ENCODE measurements at regions not wholly inside any gene's neighbourhood (a gene's known extent, or its start where the extent isn't known, plus 50 kb on each side); places are given as distances from the start of the nearest gene placed in this dataset.

DNA sequence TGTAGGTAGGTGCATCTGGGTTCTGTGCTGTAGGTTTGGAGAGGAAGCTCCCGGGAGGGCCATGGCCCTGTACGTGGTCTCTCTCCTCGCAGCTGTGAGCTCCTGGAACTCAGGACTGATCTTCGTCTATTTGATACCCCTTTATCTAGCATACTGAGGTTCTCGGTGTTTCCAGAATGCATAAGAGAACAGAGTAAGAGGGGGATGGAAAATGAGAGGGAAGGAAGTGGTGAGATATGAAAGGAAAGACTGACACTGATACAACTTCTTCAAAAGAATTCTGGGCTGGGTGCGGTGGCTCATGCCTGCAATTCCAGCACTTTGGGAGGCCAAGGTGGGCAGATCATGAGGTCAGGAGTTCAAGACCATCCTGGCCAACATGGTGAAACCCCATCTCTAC is 90.7 kb downstream of the CHRD start:
- TF ChIP-seq, protein P1, sequence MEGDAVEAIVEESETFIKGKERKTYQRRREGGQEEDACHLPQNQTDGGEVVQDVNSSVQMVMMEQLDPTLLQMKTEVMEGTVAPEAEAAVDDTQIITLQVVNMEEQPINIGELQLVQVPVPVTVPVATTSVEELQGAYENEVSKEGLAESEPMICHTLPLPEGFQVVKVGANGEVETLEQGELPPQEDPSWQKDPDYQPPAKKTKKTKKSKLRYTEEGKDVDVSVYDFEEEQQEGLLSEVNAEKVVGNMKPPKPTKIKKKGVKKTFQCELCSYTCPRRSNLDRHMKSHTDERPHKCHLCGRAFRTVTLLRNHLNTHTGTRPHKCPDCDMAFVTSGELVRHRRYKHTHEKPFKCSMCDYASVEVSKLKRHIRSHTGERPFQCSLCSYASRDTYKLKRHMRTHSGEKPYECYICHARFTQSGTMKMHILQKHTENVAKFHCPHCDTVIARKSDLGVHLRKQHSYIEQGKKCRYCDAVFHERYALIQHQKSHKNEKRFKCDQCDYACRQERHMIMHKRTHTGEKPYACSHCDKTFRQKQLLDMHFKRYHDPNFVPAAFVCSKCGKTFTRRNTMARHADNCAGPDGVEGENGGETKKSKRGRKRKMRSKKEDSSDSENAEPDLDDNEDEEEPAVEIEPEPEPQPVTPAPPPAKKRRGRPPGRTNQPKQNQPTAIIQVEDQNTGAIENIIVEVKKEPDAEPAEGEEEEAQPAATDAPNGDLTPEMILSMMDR (IDR thresholded peaks at IDR 0.05; ENCODE audit: low read depth, low read length) = no peak
- no peaks in the 10 kb centered on the region for H3K27me3 ChIP-seq (ENCODE audit: insufficient read depth, low read depth, severe bottlenecking)

DNA sequence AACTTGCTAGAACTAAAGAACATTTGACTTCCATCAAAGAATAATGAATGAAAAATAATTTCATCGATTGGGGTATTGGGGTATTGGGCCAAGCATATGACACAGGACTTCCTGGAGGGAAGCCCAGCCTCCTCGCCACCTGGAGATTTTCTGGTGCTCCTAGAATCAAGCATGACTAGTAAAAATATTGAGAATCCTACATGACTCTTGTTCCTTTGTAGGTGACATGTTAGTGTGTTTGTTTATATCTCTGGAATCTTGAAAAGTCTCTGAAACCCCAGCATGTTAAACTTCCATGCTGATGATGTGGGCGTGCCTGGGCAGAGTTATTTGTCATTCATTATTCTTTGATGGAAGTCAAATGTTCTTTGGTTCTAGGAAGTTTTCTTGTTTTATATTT is 90.1 kb upstream of the EPHB3 start:
- Histone ChIP-seq H3K36me3 (no peaks in the 10 kb centered on the region), H3K27ac (no peak overlapping the region), H3K9me3 (ENCODE audit: severe bottlenecking) (no peaks in the 10 kb centered on the region), H3K4me3 (ENCODE audit: low read depth, low read length) (no peak overlapping the region), H3K27me3 (ENCODE audit: insufficient read depth, low read depth, severe bottlenecking) (no peaks in the 10 kb centered on the region)
- no peak for DNase-seq
- TF ChIP-seq, protein P1 (IDR thresholded peaks at IDR 0.05; ENCODE audit: low read depth, low read length) = no peak

More for the DNA sequence above, 90.7 kb downstream of the CHRD start:
- Histone ChIP-seq H3K4me3 (ENCODE audit: low read depth, low read length) (no peak overlapping the region), H3K36me3 (no peaks in the 10 kb centered on the region), H3K27ac (no peak overlapping the region), H3K9me3 (ENCODE audit: severe bottlenecking) (no peaks in the 10 kb centered on the region)
- DNase-seq = no peak

DNA sequence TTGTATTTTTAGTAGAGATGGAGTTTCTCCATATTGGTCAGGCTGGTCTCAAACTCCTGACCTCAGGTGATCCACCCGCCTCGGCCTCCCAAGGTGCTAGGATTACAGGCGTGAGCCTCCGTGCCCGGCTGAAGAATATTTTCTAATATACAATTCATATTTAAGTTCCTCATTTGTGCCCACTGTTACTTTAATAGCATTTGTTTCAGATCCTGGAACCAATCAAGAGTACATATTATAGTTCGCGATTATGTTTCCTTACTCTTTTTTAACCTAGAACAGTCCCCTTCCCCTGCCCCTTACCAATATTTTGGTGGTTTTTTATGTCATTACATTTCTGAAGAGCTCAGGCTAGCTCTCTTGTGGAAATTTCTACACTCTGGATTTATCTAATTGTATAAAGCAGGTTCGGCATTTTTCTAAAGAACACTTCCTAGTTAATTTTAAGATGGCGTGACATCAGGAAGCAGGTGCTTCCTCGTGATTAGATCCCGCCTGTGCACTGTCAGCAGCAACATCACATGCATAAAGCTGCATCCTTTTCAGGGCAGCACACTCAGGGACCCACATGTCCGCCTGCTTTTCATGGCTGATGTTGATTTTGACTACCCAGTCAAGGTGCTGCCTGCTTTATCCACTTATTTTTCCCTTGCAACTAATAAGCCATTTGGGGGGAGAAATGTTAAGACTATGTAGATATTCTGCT is 88.7 kb upstream of the EPHB3 start:
- TF ChIP-seq, protein P1 (IDR thresholded peaks at IDR 0.05; ENCODE audit: low read depth, low read length) = no peak
- no peak overlapping the region for H3K27ac ChIP-seq
- no peaks in the 10 kb centered on the region for H3K9me3 ChIP-seq (ENCODE audit: severe bottlenecking)
- H3K27me3 ChIP-seq (ENCODE audit: insufficient read depth, low read depth, severe bottlenecking) = no peaks in the 10 kb centered on the region
- H3K36me3 ChIP-seq = no peaks in the 10 kb centered on the region
- no peak for DNase-seq
- H3K4me3 ChIP-seq (ENCODE audit: low read depth, low read length) = no peak overlapping the region

GRCh38 chr3:184474897-184475296 is 86.7 kb upstream of the EPHB3 start:
- no peak overlapping the region for H3K27ac ChIP-seq
- H3K27me3 ChIP-seq (ENCODE audit: insufficient read depth, low read depth, severe bottlenecking) = no peaks in the 10 kb centered on the region
- H3K36me3 ChIP-seq = no peaks in the 10 kb centered on the region
- no peaks in the 10 kb centered on the region for H3K9me3 ChIP-seq (ENCODE audit: severe bottlenecking)
- no peak for DNase-seq
- TF ChIP-seq, protein P1 (IDR thresholded peaks at IDR 0.05; ENCODE audit: low read depth, low read length) = no peak
- no peak overlapping the region for H3K4me3 ChIP-seq (ENCODE audit: low read depth, low read length)

DNA sequence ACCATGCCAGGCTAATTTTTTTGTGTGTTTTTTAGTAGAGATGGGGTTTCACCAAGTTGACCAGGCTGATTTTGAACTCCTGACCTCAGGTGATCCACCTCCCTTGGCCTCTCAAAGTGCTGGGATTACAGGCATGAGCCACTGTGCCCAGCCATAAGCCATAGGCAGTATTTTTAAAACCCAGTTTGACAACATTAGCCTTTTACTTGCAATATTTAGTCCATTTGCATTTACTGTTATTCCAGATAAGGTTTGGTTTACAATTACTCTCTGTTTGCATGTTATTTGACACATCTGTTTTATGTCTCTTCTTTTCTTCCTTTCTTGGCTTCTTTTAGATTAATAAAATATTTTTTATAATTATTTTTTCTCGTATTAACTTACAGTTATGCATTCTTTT is 83.6 kb upstream of the EPHB3 start:
- no peak for DNase-seq
- TF ChIP-seq, protein P1 (IDR thresholded peaks at IDR 0.05; ENCODE audit: low read depth, low read length) = no peak
- no peaks in the 10 kb centered on the region for H3K36me3 ChIP-seq
- H3K27me3 ChIP-seq (ENCODE audit: insufficient read depth, low read depth, severe bottlenecking) = no peaks in the 10 kb centered on the region
- no peak overlapping the region for H3K4me3 ChIP-seq (ENCODE audit: low read depth, low read length)
- H3K9me3 ChIP-seq (ENCODE audit: severe bottlenecking) = no peaks in the 10 kb centered on the region
- H3K27ac ChIP-seq = no peak overlapping the region

All from WERI-Rb-1 (cell line).